Endothelial cell of umbilical vein (primary cell): ENCODE measurements at regions not wholly inside any gene's neighbourhood (a gene's known extent, or its start where the extent isn't known, plus 50 kb on each side); places are given as distances from the start of the nearest gene placed in this dataset.

Experiments
- BruUV-seq: library from RNA; stranded (reverse); fragments of 400-500 nt; replicated peaks from 2 replicates; lab custom pipeline; 2021; lab: Mats Ljungman, UMichigan
- CTCF ChIA-PET: fragments of 300-600, 350-600 bp; sonication (Branson Sonifier 250); formaldehyde crosslinking; loops from one replicate; lab custom pipeline; 2021; ENCODE audit warnings: antibody characterized with exemption, inconsistent platforms; lab: Charles Lee
- POLR2A ChIA-PET: fragments of 300-600, 350-600 bp; sonication (Branson Sonifier 250); formaldehyde crosslinking; loops from one replicate; lab custom pipeline; 2021; ENCODE audit warnings: antibody characterized with exemption, inconsistent platforms; lab: Charles Lee
- DNase-seq: peaks from one replicate; pipeline ENCODE4 v3.0.0-alpha.2; 2011; ENCODE audit warnings: low read depth, low spot score
- FAIRE-seq: peaks from 2 replicates; lab custom pipeline; 2011; peaks lifted over from hg19 to GRCh38; lab: Jason Lieb, UNC
- H2AFZ ChIP-seq: 2 replicates; pipeline ENCODE4 v1.6.0; 2012; ENCODE audit warnings: low read depth, low read length, control low read depth, inconsistent platforms
- H3K27ac ChIP-seq: 2 replicates; pipeline ENCODE4 v1.5.1; 2011; ENCODE audit warnings: low read depth, mild to moderate bottlenecking, control low read depth, low read length, moderate library complexity; ENCODE audit not compliant: insufficient read depth
- H3K27me3 ChIP-seq, 2 experiments: 2 replicates each; pipeline versions ENCODE4 v1.6.0 to v1.6.1; 2011; ENCODE audit warnings: low read length in 2 of 2, mixed read lengths in 1 of 2; ENCODE audit not compliant: control insufficient read depth in 2 of 2, insufficient read depth in 2 of 2
- H3K36me3 ChIP-seq, 2 experiments: 2 replicates in 1 of 2; 3 replicates in 1 of 2; pipeline ENCODE4 v1.5.1; 2011; ENCODE audit warnings: low read length in 2 of 2, mild to moderate bottlenecking in 1 of 2, moderate library complexity in 1 of 2; ENCODE audit not compliant: control insufficient read depth in 2 of 2, insufficient read depth in 2 of 2; ENCODE audit errors: extremely low read depth in 1 of 2
- H3K4me1 ChIP-seq: 3 replicates; pipeline ENCODE4 v1.5.1; 2011; ENCODE audit warnings: mild to moderate bottlenecking, low read length; ENCODE audit not compliant: control insufficient read depth, insufficient read depth; ENCODE audit errors: extremely low read depth
- H3K4me2 ChIP-seq: 2 replicates; pipeline ENCODE4 v1.6.1; 2011; ENCODE audit warnings: low read length, control low read depth, mixed read lengths; ENCODE audit not compliant: insufficient read depth
- H3K4me3 ChIP-seq, 3 experiments: fragments of 200-600 bp in 1 of 3; sonication (generic), shearing (Covaris generic) in 1 of 3; replicated peaks in 1 of 3; 2 replicates each; pipeline ENCODE4 v1.5.1; 2011 to 2016; ENCODE audit warnings: control low read depth in 3 of 3, low read length in 3 of 3, mild to moderate bottlenecking in 2 of 3, inconsistent platforms in 1 of 3, low read depth in 1 of 3, moderate library complexity in 1 of 3; ENCODE audit not compliant: insufficient read depth in 1 of 3
- H3K79me2 ChIP-seq: 2 replicates; pipeline ENCODE4 v1.6.0; 2012; ENCODE audit warnings: low read length, inconsistent platforms; ENCODE audit not compliant: control insufficient read depth, insufficient read depth
- H3K9ac ChIP-seq: replicated peaks from 2 replicates; pipeline ENCODE3; 2011; ENCODE audit warnings: low read length, control low read depth; ENCODE audit not compliant: insufficient read depth; ENCODE audit errors: extremely low read depth
- H3K9me1 ChIP-seq: replicated peaks from 3 replicates; pipeline ENCODE4 v1.6.0; 2011; ENCODE audit warnings: mild to moderate bottlenecking, low read length; ENCODE audit not compliant: control insufficient read depth, insufficient read depth; ENCODE audit errors: extremely low read depth
- H3K9me3 ChIP-seq: replicated peaks from 2 replicates; pipeline ENCODE4 v1.5.1; 2012; ENCODE audit warnings: low read length, inconsistent platforms; ENCODE audit not compliant: control insufficient read depth, insufficient read depth
- H4K20me1 ChIP-seq: replicated peaks from 2 replicates; pipeline ENCODE3; 2011; ENCODE audit warnings: mild to moderate bottlenecking, low read length; ENCODE audit not compliant: control insufficient read depth, insufficient read depth; ENCODE audit errors: extremely low read depth
- EZH2 ChIP-seq: IDR thresholded peaks from 2 replicates; pipeline ENCODE4 v1.6.1; 2012; ENCODE audit warnings: borderline replicate concordance, low read depth, mild to moderate bottlenecking, moderate library complexity, low read length, inconsistent platforms; ENCODE audit not compliant: severe bottlenecking
- FOS ChIP-seq: IDR thresholded peaks from 2 replicates; pipeline ENCODE4 v1.6.1; 2011; ENCODE audit warnings: mild to moderate bottlenecking, low read length, moderate library complexity, borderline replicate concordance; ENCODE audit not compliant: insufficient read depth
- GATA2 ChIP-seq: IDR thresholded peaks from 2 replicates; pipeline ENCODE4 v1.7.0; 2011; ENCODE audit warnings: low read depth, mild to moderate bottlenecking, moderate library complexity, mixed read lengths, low read length; ENCODE audit not compliant: insufficient read length, insufficient read depth
- JUN ChIP-seq: IDR thresholded peaks from 2 replicates; pipeline ENCODE4 v1.6.1; 2011; ENCODE audit warnings: borderline replicate concordance, low read depth; ENCODE audit not compliant: insufficient read length, insufficient read depth
- MAX ChIP-seq: IDR thresholded peaks from 2 replicates; pipeline ENCODE4 v1.6.1; 2011; ENCODE audit not compliant: insufficient read depth, insufficient read length
- MYC ChIP-seq: IDR thresholded peaks from one replicate; pipeline ENCODE4 v1.6.1; 2011; ENCODE audit warnings: mild to moderate bottlenecking, low read depth, low read length
- POLR2A ChIP-seq: IDR thresholded peaks from 2 replicates; pipeline ENCODE4 v1.6.1; 2012; ENCODE audit warnings: low read depth, mild to moderate bottlenecking, control low read depth, low read length
- POLR2AphosphoS5 ChIP-seq: IDR thresholded peaks from 2 replicates; pipeline ENCODE4 v1.6.1; 2012; ENCODE audit warnings: low read depth, mild to moderate bottlenecking, control low read depth, low read length, moderate library complexity; ENCODE audit not compliant: insufficient read depth
- dilution Hi-C: fragments of 300-500 bp; cut with MboI; formaldehyde crosslinking; loops from one replicate; pipeline ENCODE4 v1.15.0; 2019; ENCODE audit warnings: low sequenced_read_pairs; ENCODE audit not compliant: extremely low pct_ligation_motif_present
- intact Hi-C: fragments of 100-400 bp; cut with micrococcal nuclease; formaldehyde crosslinking; loops from one replicate; pipeline ENCODE4 v1.10.0; 2022
- TF ChIP-seq, protein P1 (sequence below), 2 donors: IDR thresholded peaks; 1 replicate in 1 of 2; 2 replicates in 1 of 2; pipeline ENCODE4 v1.5.1; 2011; ENCODE audit warnings: low read length in 2 of 2, mild to moderate bottlenecking in 2 of 2, moderate library complexity in 2 of 2, control low read depth in 1 of 2, inconsistent platforms in 1 of 2, low read depth in 1 of 2; ENCODE audit not compliant: insufficient read depth in 1 of 2; ENCODE audit errors: extremely low read depth in 1 of 2

DNA sequence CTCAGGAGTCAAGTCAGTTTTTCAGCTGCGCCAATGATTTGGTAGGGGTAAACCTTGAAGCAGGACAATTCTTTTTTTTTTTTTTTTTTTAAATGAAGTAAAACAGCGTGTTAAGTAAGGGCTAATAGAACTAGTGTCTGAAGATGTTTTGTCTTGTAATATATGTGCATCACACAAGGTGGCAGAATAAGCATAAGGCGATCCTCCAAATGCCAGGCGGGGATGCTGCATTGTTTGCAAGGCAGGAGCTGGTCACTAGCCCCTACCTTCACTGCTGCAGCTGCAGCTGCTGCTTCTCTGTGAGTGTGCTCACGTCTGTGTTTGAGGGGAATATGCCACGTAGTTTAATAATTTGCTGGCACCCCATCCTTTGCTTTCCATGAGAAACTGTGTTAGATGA, 272.7 kb upstream of the MAP3K7 start:
- POLR2A ChIA-PET = no interaction called here
- no peak overlapping the region for H3K4me3 ChIP-seq
- no peak overlapping the region for H3K27ac ChIP-seq
- H3K27me3 ChIP-seq = no peaks in the 10 kb centered on the region
- no TSS peak for BruUV-seq
- H3K4me2 ChIP-seq = no peak overlapping the region
- H4K20me1 ChIP-seq = no peaks in the 10 kb centered on the region
- H3K79me2 ChIP-seq = no peaks in the 10 kb centered on the region
- CTCF ChIA-PET = interaction anchor here (1.4 kb wide), 1 partner anchor 9 kb away, joined by 4 read pairs; no protein-coding TSS in a partner anchor
- H3K9me3 ChIP-seq = no peaks in the 10 kb centered on the region
- no peaks in the 10 kb centered on the region for H3K4me1 ChIP-seq
- no peaks in the 10 kb centered on the region for H3K9me1 ChIP-seq
- intact Hi-C loops = no loop called here
- dilution Hi-C loops = no loop called here
- DNase-seq (no peak), FAIRE-seq (no peak)
- H3K9ac ChIP-seq = no peak overlapping the region
- no peak for TF ChIP-seq FOS
- no peak for TF ChIP-seq POLR2A
- no peak for TF ChIP-seq MAX
- TF ChIP-seq, protein P1, sequence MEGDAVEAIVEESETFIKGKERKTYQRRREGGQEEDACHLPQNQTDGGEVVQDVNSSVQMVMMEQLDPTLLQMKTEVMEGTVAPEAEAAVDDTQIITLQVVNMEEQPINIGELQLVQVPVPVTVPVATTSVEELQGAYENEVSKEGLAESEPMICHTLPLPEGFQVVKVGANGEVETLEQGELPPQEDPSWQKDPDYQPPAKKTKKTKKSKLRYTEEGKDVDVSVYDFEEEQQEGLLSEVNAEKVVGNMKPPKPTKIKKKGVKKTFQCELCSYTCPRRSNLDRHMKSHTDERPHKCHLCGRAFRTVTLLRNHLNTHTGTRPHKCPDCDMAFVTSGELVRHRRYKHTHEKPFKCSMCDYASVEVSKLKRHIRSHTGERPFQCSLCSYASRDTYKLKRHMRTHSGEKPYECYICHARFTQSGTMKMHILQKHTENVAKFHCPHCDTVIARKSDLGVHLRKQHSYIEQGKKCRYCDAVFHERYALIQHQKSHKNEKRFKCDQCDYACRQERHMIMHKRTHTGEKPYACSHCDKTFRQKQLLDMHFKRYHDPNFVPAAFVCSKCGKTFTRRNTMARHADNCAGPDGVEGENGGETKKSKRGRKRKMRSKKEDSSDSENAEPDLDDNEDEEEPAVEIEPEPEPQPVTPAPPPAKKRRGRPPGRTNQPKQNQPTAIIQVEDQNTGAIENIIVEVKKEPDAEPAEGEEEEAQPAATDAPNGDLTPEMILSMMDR (IDR thresholded peaks at IDR 0.05; ENCODE audit: extremely low read depth in 1 of 2, insufficient read depth in 1 of 2, low read depth in 1 of 2, low read length in 2 of 2) = no peak
- no peak for TF ChIP-seq GATA2
- H3K36me3 ChIP-seq = no peaks in the 10 kb centered on the region
- no peak overlapping the region for H2AFZ ChIP-seq

DNA sequence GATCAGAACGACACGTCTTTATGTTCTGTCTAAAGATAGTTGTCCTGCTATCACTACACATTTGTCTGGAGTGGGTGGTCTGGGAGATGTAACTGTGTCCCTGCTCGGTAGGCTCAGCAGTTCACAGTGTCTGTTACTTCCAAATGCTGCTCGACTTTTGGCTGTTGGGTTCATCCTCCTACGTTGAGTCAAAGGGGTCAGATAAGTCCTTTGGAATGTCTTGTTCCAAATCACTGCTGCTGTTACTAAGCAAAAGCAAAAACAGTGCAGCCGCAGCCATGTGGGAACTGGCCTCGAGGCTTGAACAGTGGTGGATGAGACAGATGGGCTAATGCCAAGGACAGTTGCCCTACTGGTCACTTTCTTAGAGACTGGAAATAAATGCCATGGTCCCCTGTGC, 272.2 kb upstream of the MAP3K7 start:
- Histone ChIP-seq H3K27me3 (no peaks in the 10 kb centered on the region), H3K79me2 (no peaks in the 10 kb centered on the region), H3K9me3 (no peaks in the 10 kb centered on the region), H3K4me3 (no peak overlapping the region), H3K4me1 (no peaks in the 10 kb centered on the region), H3K9me1 (no peaks in the 10 kb centered on the region), H3K36me3 (no peaks in the 10 kb centered on the region), H3K27ac (no peak overlapping the region), H3K9ac (no peak overlapping the region), H2AFZ (no peak overlapping the region), H3K4me2 (no peak overlapping the region), H4K20me1 (no peaks in the 10 kb centered on the region)
- DNase-seq = no peak
- no peak for TF ChIP-seq POLR2A
- no peak for TF ChIP-seq GATA2
- TF ChIP-seq POLR2AphosphoS5 = no peak
- TF ChIP-seq FOS = no peak
- TF ChIP-seq, protein P1 (IDR thresholded peaks at IDR 0.05; ENCODE audit: extremely low read depth in 1 of 2, insufficient read depth in 1 of 2, low read depth in 1 of 2, low read length in 2 of 2) = no peak
- TF ChIP-seq EZH2 = no peak
- no peak for TF ChIP-seq MAX
- TF ChIP-seq JUN = no peak
- no peak for TF ChIP-seq MYC
- intact Hi-C loops (no loop called here), dilution Hi-C loops (no loop called here)
- CTCF ChIA-PET = no interaction called here
- POLR2A ChIA-PET = no interaction called here
- no TSS peak for BruUV-seq
- FAIRE-seq = no peak
